ENCODE measurements at regions not wholly inside any gene's neighbourhood (a gene's known extent, or its start where the extent isn't known, plus 50 kb on each side); places are given as distances from the start of the nearest gene placed in this dataset.

DNA sequence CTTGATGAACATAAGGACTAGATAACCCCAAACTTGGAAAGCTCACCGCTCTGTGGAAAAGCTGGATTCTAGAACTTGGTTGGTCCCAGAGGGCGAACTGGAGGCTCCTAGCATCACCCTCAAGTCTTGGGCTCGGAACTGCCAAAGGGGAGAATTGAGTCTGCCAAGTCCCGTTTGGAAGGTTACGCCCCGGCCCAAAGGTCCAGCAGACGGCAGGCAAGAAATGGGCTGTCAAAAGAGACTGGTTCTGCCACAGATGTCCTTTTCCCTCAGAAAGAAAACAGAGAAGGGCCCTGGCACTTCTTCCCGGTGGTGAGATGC, 182.2 kb downstream of the ANAPC1 start:
- H3K9me3 ChIP-seq (ENCODE audit: control insufficient read depth in 2 of 3, insufficient read depth in 1 of 3, low read length in 3 of 3): no peaks in the 10 kb centered on the region
- intact Hi-C loops (cut with DNase I): no loop called here
- no peak overlapping the region for H3K27ac ChIP-seq (ENCODE audit: low read depth in 2 of 2, low read length in 2 of 2)
- no peaks in the 10 kb centered on the region for H3K36me3 ChIP-seq (ENCODE audit: control insufficient read depth in 2 of 3, insufficient read depth in 3 of 3, low read length in 3 of 3)
- DNase-seq: no peak
- TF ChIP-seq, protein P1, sequence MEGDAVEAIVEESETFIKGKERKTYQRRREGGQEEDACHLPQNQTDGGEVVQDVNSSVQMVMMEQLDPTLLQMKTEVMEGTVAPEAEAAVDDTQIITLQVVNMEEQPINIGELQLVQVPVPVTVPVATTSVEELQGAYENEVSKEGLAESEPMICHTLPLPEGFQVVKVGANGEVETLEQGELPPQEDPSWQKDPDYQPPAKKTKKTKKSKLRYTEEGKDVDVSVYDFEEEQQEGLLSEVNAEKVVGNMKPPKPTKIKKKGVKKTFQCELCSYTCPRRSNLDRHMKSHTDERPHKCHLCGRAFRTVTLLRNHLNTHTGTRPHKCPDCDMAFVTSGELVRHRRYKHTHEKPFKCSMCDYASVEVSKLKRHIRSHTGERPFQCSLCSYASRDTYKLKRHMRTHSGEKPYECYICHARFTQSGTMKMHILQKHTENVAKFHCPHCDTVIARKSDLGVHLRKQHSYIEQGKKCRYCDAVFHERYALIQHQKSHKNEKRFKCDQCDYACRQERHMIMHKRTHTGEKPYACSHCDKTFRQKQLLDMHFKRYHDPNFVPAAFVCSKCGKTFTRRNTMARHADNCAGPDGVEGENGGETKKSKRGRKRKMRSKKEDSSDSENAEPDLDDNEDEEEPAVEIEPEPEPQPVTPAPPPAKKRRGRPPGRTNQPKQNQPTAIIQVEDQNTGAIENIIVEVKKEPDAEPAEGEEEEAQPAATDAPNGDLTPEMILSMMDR (IDR thresholded peaks at IDR 0.05; ENCODE audit: borderline replicate concordance, extremely low read depth, insufficient read depth): no peak
- H3K27me3 ChIP-seq (ENCODE audit: control insufficient read depth, insufficient read depth, low read length): no peaks in the 10 kb centered on the region
- H3K9ac ChIP-seq (ENCODE audit: low read length in 3 of 3): no peak overlapping the region
- H3K4me3 ChIP-seq (ENCODE audit: low read length in 3 of 3): no peak overlapping the region
- H3K4me1 ChIP-seq (ENCODE audit: control insufficient read depth in 2 of 3, insufficient read depth in 2 of 3, low read depth in 1 of 3, low read length in 3 of 3): peaks cover 0 to 13% (median 11%) of the 10 kb centered on the region in 3 donors
- FAIRE-seq: no peak

DNA sequence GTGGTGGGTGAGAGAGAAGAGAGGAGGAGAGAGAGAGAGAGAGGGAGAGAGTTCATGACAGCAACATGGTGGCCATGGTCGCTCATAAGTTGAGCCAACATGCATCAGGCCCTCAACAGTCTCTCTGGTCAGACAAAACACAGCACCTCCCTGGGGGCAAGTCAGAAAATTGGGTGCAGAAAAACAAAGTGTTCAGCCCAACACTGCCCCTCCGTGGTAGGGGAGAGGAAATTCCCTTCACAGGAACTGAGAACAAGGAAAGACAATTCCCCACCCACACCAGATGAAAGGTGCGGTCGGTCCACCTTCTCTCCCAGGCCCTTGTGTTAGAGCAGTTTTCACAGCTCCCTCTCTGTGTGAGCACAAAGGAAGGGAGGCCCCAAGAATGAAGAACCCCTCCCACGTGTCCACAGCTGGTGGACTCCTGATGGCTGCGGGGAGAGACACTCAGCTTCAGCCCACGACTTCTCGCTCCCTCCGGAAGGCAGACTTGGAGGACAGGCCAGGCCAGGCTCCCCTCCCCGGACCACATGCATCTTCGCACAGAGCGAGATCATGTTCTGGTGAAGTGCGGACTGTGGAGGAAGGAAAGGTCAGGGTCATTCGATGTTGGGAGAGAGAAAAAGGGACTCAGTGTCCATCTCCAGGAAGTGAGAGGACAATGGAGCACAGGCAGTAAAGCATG, 181.7 kb downstream of the ANAPC1 start:
- peaks cover 0 to 13% (median 11%) of the 10 kb centered on the region in 3 donors for H3K4me1 ChIP-seq (ENCODE audit: control insufficient read depth in 2 of 3, insufficient read depth in 2 of 3, low read depth in 1 of 3, low read length in 3 of 3)

DNA sequence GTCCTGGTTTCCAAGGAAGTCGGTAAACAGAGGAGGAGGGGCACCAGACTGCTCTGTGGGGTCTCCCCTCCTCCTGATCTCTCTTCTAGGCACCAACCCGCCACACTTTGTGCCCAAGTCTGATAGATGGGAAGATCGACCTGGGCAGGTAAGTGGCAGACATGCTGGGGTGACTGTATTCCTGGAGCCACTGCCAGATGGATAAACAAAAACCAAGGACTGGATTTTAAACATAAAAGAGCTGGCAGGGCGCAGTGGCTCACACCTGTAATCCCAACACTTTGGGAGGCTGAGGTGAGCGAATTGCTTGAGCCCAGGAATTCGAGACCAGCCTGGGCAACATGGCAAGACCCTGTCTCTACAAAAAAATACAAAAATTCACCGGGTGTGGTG, 181.2 kb downstream of the ANAPC1 start:
- H3K9ac ChIP-seq (ENCODE audit: low read length in 3 of 3): no peak overlapping the region
- H3K36me3 ChIP-seq (ENCODE audit: control insufficient read depth in 2 of 3, insufficient read depth in 3 of 3, low read length in 3 of 3): no peaks in the 10 kb centered on the region
- no peak overlapping the region for H3K27ac ChIP-seq (ENCODE audit: low read depth in 2 of 2, low read length in 2 of 2)
- FAIRE-seq (no peak), DNase-seq (no peak)
- no peaks in the 10 kb centered on the region for H3K9me3 ChIP-seq (ENCODE audit: control insufficient read depth in 2 of 3, insufficient read depth in 1 of 3, low read length in 3 of 3)
- intact Hi-C loops (cut with DNase I): no loop called here
- TF ChIP-seq, protein P1 (IDR thresholded peaks at IDR 0.05; ENCODE audit: borderline replicate concordance, extremely low read depth, insufficient read depth): no peak
- no peak overlapping the region for H3K4me3 ChIP-seq (ENCODE audit: low read length in 3 of 3)
- no peaks in the 10 kb centered on the region for H3K27me3 ChIP-seq (ENCODE audit: control insufficient read depth, insufficient read depth, low read length)
- peaks cover 0 to 13% (median 11%) of the 10 kb centered on the region in 3 donors for H3K4me1 ChIP-seq (ENCODE audit: control insufficient read depth in 2 of 3, insufficient read depth in 2 of 3, low read depth in 1 of 3, low read length in 3 of 3)

More for the DNA sequence above, 181.7 kb downstream of the ANAPC1 start:
- Histone ChIP-seq H3K9ac (ENCODE audit: low read length in 3 of 3) (no peak overlapping the region), H3K9me3 (ENCODE audit: control insufficient read depth in 2 of 3, insufficient read depth in 1 of 3, low read length in 3 of 3) (no peaks in the 10 kb centered on the region), H3K27ac (ENCODE audit: low read depth in 2 of 2, low read length in 2 of 2) (no peak overlapping the region), H3K36me3 (ENCODE audit: control insufficient read depth in 2 of 3, insufficient read depth in 3 of 3, low read length in 3 of 3) (no peaks in the 10 kb centered on the region), H3K27me3 (ENCODE audit: control insufficient read depth, insufficient read depth, low read length) (no peaks in the 10 kb centered on the region), H3K4me3 (ENCODE audit: low read length in 3 of 3) (no peak overlapping the region)
- intact Hi-C loops (cut with DNase I): no loop called here
- DNase-seq (peak in 3 of 5 donors; percentile 27 to 72 (median 48)), FAIRE-seq (no peak)
- TF ChIP-seq, protein P1 (IDR thresholded peaks at IDR 0.05; ENCODE audit: borderline replicate concordance, extremely low read depth, insufficient read depth): peak; percentile 65

DNA sequence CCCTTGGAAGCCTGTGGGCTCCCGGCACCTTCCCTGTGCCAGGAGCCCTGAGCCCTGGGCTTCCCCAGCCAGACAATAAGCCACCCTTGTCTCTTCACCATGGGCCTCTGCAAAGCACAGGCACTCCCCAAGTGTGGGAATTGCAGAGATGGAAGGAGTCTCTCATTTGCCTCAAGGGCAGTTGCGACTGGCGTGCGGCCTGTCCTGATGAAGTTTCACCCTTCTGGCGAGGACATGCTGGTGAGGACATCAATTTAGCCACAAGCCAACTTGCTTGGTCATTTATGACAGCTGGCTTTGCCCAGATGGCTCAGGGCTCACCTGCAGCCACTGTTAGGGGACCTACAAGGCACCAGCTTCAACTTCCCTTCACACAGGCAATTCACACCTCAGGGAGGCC, 180.2 kb downstream of the ANAPC1 start:
- peak in 1 of 5 donors; percentile 24 for DNase-seq
- no peaks in the 10 kb centered on the region for H3K27me3 ChIP-seq (ENCODE audit: control insufficient read depth, insufficient read depth, low read length)
- H3K9me3 ChIP-seq (ENCODE audit: control insufficient read depth in 2 of 3, insufficient read depth in 1 of 3, low read length in 3 of 3): no peaks in the 10 kb centered on the region
- intact Hi-C loops (cut with DNase I): no loop called here
- no peak overlapping the region for H3K4me3 ChIP-seq (ENCODE audit: low read length in 3 of 3)
- no peak for FAIRE-seq
- no peaks in the 10 kb centered on the region for H3K36me3 ChIP-seq (ENCODE audit: control insufficient read depth in 2 of 3, insufficient read depth in 3 of 3, low read length in 3 of 3)
- no peak overlapping the region for H3K9ac ChIP-seq (ENCODE audit: low read length in 3 of 3)
- TF ChIP-seq, protein P1 (IDR thresholded peaks at IDR 0.05; ENCODE audit: borderline replicate concordance, extremely low read depth, insufficient read depth): no peak
- no peak overlapping the region for H3K27ac ChIP-seq (ENCODE audit: low read depth in 2 of 2, low read length in 2 of 2)
- H3K4me1 ChIP-seq (ENCODE audit: control insufficient read depth in 2 of 3, insufficient read depth in 2 of 3, low read depth in 1 of 3, low read length in 3 of 3): peaks cover 0 to 11% (median 11%) of the 10 kb centered on the region in 3 donors

Data from kidney (tissue), 13 donors.